ENCODE measurements at regions not wholly inside any gene's neighbourhood (a gene's known extent, or its start where the extent isn't known, plus 50 kb on each side); places are given as distances from the start of the nearest gene placed in this dataset.

GRCh38 chr4:189779281-189779980 lies 161.2 kb upstream of the FRG1 start:
- Histone ChIP-seq H3K4me1 (no peaks in the 10 kb centered on the region), H3K36me3 (no peaks in the 10 kb centered on the region), H3K27me3 (no peaks in the 10 kb centered on the region), H3K4me3 (no peak overlapping the region), H3K27ac (no peak overlapping the region), H3K9me3 (peaks cover 0 to 17% (median 0%) of the 10 kb centered on the region in 11 donors)
- 77 to 81% methylated on average over 7 of the region's 7 CpGs for whole genome bisulfite sequencing, 2 donors
- no peak for ATAC-seq
- intact Hi-C loops (cut with DNase I): no loop called here
- TF ChIP-seq, protein P1, sequence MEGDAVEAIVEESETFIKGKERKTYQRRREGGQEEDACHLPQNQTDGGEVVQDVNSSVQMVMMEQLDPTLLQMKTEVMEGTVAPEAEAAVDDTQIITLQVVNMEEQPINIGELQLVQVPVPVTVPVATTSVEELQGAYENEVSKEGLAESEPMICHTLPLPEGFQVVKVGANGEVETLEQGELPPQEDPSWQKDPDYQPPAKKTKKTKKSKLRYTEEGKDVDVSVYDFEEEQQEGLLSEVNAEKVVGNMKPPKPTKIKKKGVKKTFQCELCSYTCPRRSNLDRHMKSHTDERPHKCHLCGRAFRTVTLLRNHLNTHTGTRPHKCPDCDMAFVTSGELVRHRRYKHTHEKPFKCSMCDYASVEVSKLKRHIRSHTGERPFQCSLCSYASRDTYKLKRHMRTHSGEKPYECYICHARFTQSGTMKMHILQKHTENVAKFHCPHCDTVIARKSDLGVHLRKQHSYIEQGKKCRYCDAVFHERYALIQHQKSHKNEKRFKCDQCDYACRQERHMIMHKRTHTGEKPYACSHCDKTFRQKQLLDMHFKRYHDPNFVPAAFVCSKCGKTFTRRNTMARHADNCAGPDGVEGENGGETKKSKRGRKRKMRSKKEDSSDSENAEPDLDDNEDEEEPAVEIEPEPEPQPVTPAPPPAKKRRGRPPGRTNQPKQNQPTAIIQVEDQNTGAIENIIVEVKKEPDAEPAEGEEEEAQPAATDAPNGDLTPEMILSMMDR (IDR thresholded peaks at IDR 0.05): no peak
- no peak for DNase-seq

- ATAC-seq: no peak
- H3K27ac ChIP-seq: no peak overlapping the region
- H3K27me3 ChIP-seq: peaks cover 0 to under 1% (median 0%) of the 10 kb centered on the region in 7 donors
- H3K9me3 ChIP-seq: peaks cover 0 to 17% (median 0%) of the 10 kb centered on the region in 11 donors
- TF ChIP-seq, protein P1 (IDR thresholded peaks at IDR 0.05): no peak
- intact Hi-C loops (cut with DNase I): loop anchor here in 2 of 10 donors (10.0 kb wide), 1 partner anchor 346 kb away; no protein-coding TSS in a partner anchor
- no peak for DNase-seq
- no peak overlapping the region for H3K4me3 ChIP-seq
- H3K36me3 ChIP-seq: no peaks in the 10 kb centered on the region
- WGBS, 2 donors: 48% methylated on average over 5 of the region's 5 CpGs
- no peaks in the 10 kb centered on the region for H3K4me1 ChIP-seq
These were observed 160.3 kb upstream of the FRG1 start for GRCh38 chr4:189780391-189780790.

GRCh38 chr4:189784651-189785050 lies 156.0 kb upstream of the FRG1 start:
- Histone ChIP-seq H3K27ac (no peak overlapping the region), H3K27me3 (peaks cover 0 to 4% (median 0%) of the 10 kb centered on the region in 7 donors), H3K4me1 (no peaks in the 10 kb centered on the region), H3K4me3 (no peak overlapping the region), H3K9me3 (peaks cover 0 to 17% (median 0%) of the 10 kb centered on the region in 11 donors), H3K36me3 (no peaks in the 10 kb centered on the region)
- intact Hi-C loops (cut with DNase I): loop anchor here in 2 of 10 donors (10.0 kb wide), 1 partner anchor 350 kb away; no protein-coding TSS in a partner anchor
- no peak for DNase-seq
- TF ChIP-seq, protein P1 (IDR thresholded peaks at IDR 0.05): no peak
- ATAC-seq: no peak

DNA sequence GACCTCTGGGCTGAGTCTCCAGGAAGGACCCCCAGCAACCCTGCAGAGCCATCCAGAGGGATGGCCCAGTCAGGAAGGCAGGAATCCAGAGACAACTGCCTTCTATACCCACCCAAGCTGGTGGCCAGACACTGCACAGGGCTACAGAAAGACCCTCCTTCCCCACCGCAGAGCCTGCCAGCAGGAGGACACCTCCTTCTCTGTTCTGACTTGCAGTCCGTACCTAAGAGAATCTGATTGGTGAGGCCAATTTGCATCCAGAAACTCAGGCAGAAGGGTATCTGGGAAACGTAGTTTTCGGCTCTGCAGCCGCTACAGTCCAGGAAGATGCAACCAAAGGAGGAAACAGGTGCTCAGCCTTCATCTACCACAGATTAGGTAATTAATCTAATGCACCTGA lies 155.4 kb upstream of the FRG1 start:
- no peak overlapping the region for H3K27ac ChIP-seq
- peaks cover 0 to 17% (median 0%) of the 10 kb centered on the region in 11 donors for H3K9me3 ChIP-seq
- H3K36me3 ChIP-seq: no peaks in the 10 kb centered on the region
- no peak overlapping the region for H3K4me3 ChIP-seq
- no peaks in the 10 kb centered on the region for H3K4me1 ChIP-seq
- H3K27me3 ChIP-seq: peaks cover 0 to 4% (median 0%) of the 10 kb centered on the region in 7 donors
- intact Hi-C loops (cut with DNase I): loop anchor here in 2 of 10 donors (10.0 kb wide), 1 partner anchor 350 kb away; no protein-coding TSS in a partner anchor
- DNase-seq (no peak), ATAC-seq (no peak)
- TF ChIP-seq, protein P1 (IDR thresholded peaks at IDR 0.05): no peak
- WGBS, 2 donors: 53 to 57% methylated on average over 5 of the region's 5 CpGs
